HCT116 (cell line): ENCODE measurements at regions not wholly inside any gene's neighbourhood (a gene's known extent, or its start where the extent isn't known, plus 50 kb on each side); places are given as distances from the start of the nearest gene placed in this dataset.

Experiments used
- ATAC-seq: fragments of 200-7000 bp; cut with Tn5 transposase; 2 replicates; pipeline ENCODE4 v1.9.1; 2020; ENCODE audit warnings: mild to moderate bottlenecking, moderate library complexity
- BruUV-seq: library from RNA; stranded (reverse); fragments of 400-500 nt; replicated peaks from 2 replicates; lab custom pipeline; 2021; lab: Mats Ljungman, UMichigan
- CTCF ChIA-PET: fragments of 300-600 bp; sonication (Branson Sonifier 250); formaldehyde crosslinking; loops from one replicate; lab custom pipeline; 2021; ENCODE audit warnings: antibody characterized with exemption; lab: Charles Lee
- POLR2A ChIA-PET: fragments of 300-600, 350-600 bp; sonication (Branson Sonifier 250); formaldehyde crosslinking; loops from one replicate; lab custom pipeline; 2021; ENCODE audit warnings: antibody characterized with exemption; lab: Charles Lee
- RAD21 ChIA-PET, 2 experiments: fragments of 300-600 bp; sonication (Branson Sonifier 250); formaldehyde crosslinking; loops; one replicate each; lab custom pipeline; 2023; ENCODE audit warnings: low total read pairs in 2 of 2; ENCODE audit not compliant: uncharacterized antibody in 2 of 2, unreplicated experiment in 2 of 2, low non-redundant PET in 1 of 2; lab: Charles Lee
- DNase-seq: peaks from one replicate; pipeline ENCODE4 v3.0.0-alpha.2; 2010; ENCODE audit warnings: low read depth, low spot score
- H2AFZ ChIP-seq: fragments of 200-600 bp; shearing (Covaris generic), sonication (generic); 2 replicates; pipeline ENCODE4 v1.6.1; 2017; ENCODE audit warnings: low read depth, mixed run types, mixed read lengths, antibody characterized with exemption, low read length; ENCODE audit not compliant: poor library complexity, severe bottlenecking
- H3K27ac ChIP-seq: 2 replicates; pipeline ENCODE4 v1.5.1; 2012; ENCODE audit warnings: low read depth, low read length
- H3K27me3 ChIP-seq: fragments of 200-600 bp; sonication (generic); 2 replicates; pipeline ENCODE4 v1.6.1; 2016; ENCODE audit warnings: mixed run types, low read length, mixed read lengths; ENCODE audit not compliant: insufficient read depth
- H3K36me3 ChIP-seq, 2 experiments: fragments of 200-500 bp in 1 of 2; fragments of 200-600 bp in 1 of 2; sonication (Bioruptor generic) in 1 of 2; sonication (generic) in 1 of 2; 2 replicates each; pipeline versions ENCODE4 v1.5.1 to v1.6.1; 2014 to 2016; ENCODE audit warnings: low read length in 2 of 2, inconsistent platforms in 1 of 2, mixed read lengths in 1 of 2, mixed run types in 1 of 2; ENCODE audit not compliant: insufficient read depth in 2 of 2, control insufficient read depth in 1 of 2
- H3K4me1 ChIP-seq, 2 experiments: fragments of 200-600 bp in 1 of 2; sonication (generic) in 1 of 2; 2 replicates each; pipeline versions ENCODE4 v1.5.1 to v1.6.1; 2012 to 2017; ENCODE audit warnings: low read length in 2 of 2, inconsistent platforms in 1 of 2, mild to moderate bottlenecking in 1 of 2, mixed read lengths in 1 of 2, mixed run types in 1 of 2, moderate library complexity in 1 of 2; ENCODE audit not compliant: insufficient read depth in 2 of 2, control insufficient read depth in 1 of 2
- H3K4me2 ChIP-seq: fragments of 200-600 bp; sonication (generic); 2 replicates; pipeline ENCODE4 v1.6.1; 2017; ENCODE audit warnings: mixed run types, low read length, mixed read lengths
- H3K4me3 ChIP-seq, 2 experiments: fragments of 200-600 bp in 1 of 2; sonication (generic) in 1 of 2; replicated peaks in 1 of 2; 2 replicates each; pipeline ENCODE4 v1.5.1; 2011 to 2016; ENCODE audit warnings: low read length in 2 of 2, control low read depth in 1 of 2, low read depth in 1 of 2, mild to moderate bottlenecking in 1 of 2, mixed read lengths in 1 of 2, mixed run types in 1 of 2
- H3K79me2 ChIP-seq: fragments of 200-600 bp; sonication (generic); 2 replicates; pipeline ENCODE4 v1.6.1; 2017; ENCODE audit warnings: mild to moderate bottlenecking, mixed run types, low read length, moderate library complexity, mixed read lengths; ENCODE audit not compliant: insufficient read depth
- H3K9ac ChIP-seq: fragments of 200-600 bp; sonication (generic); 2 replicates; pipeline ENCODE4 v1.6.1; 2016; ENCODE audit warnings: low read length, mixed read lengths
- H3K9me2 ChIP-seq: fragments of 200-600 bp; sonication (generic), shearing (Covaris generic); 2 replicates; pipeline ENCODE4 v1.6.1; 2017; ENCODE audit warnings: mixed run types, mild to moderate bottlenecking, moderate library complexity; ENCODE audit not compliant: insufficient read depth
- H3K9me3 ChIP-seq, 2 experiments: fragments of 200-500 bp in 1 of 2; fragments of 200-600 bp in 1 of 2; sonication (Bioruptor generic) in 1 of 2; sonication (generic) in 1 of 2; 2 replicates each; pipeline ENCODE4 v1.6.1; 2014 to 2017; ENCODE audit warnings: low read length in 2 of 2, mixed read lengths in 2 of 2, inconsistent platforms in 1 of 2, low read depth in 1 of 2, mild to moderate bottlenecking in 1 of 2, mixed run types in 1 of 2, moderate library complexity in 1 of 2; ENCODE audit not compliant: control insufficient read depth in 1 of 2, insufficient read depth in 1 of 2
- H4K20me1 ChIP-seq: fragments of 200-600 bp; sonication (generic), shearing (Covaris generic); 2 replicates; pipeline ENCODE4 v1.6.1; 2017; ENCODE audit warnings: mixed run types, mild to moderate bottlenecking, moderate library complexity; ENCODE audit not compliant: insufficient read depth
- CEBPB ChIP-seq: IDR thresholded peaks from 2 replicates; pipeline ENCODE4 v1.6.1; 2012; ENCODE audit warnings: low read depth
- EZH2 ChIP-seq: fragments of 200-600 bp; sonication (generic); IDR thresholded peaks from 2 replicates; pipeline ENCODE4 v1.6.1; 2017; ENCODE audit warnings: antibody characterized with exemption, mixed run types
- POLR2AphosphoS5 ChIP-seq: IDR thresholded peaks from 2 replicates; pipeline ENCODE4 v1.6.1; 2011; ENCODE audit warnings: mild to moderate bottlenecking, low read depth, low read length, moderate library complexity
- SIN3A ChIP-seq: IDR thresholded peaks from 2 replicates; pipeline ENCODE4 v1.6.1; 2012; ENCODE audit warnings: low read depth
- SP1 ChIP-seq: IDR thresholded peaks from 2 replicates; pipeline ENCODE4 v1.6.1; 2012; ENCODE audit warnings: low read depth
- intact Hi-C: fragments of 100-400 bp; cut with micrococcal nuclease; formaldehyde crosslinking; loops from 2 replicates; pipeline ENCODE4 v1.10.0; 2022
- TF ChIP-seq, protein P1 (sequence below): IDR thresholded peaks from 2 replicates; pipeline ENCODE4 v1.6.1; 2011; ENCODE audit warnings: mild to moderate bottlenecking, low read length, moderate library complexity; ENCODE audit not compliant: insufficient replicate concordance; ENCODE audit errors: extremely low read depth

DNA sequence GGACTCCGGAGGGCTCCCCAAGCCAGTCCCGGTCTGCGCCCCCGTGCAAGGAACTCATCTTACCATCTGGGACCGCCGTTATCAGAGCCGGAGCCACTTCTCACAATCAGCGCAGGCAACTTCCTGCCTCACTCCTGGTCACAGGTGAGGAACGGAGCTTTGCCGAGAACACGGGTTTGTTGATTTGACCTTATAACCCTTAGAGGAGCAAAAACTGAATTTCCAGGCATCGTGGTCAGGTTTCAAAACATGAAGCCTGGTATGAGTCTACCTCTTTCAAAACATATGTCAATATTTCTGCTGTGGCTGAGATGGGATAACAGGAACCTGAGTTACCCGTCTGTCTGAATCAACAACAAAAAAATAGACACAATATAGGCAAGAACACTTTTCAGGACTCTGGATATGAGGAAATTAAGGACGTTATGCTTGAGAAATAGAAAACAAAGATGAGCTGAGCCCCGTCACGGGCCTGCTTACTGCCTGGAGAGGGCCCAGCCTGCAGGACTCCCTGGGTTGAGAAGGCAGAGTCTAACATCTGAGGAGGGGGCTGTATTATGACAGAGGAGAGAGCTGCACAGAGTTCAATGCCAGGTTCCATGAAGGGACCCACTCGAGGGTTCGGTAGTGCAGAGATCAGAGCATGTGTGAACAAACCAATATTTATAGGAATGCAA, 148.7 kb downstream of the NDUFA10 start:
- H3K27me3 ChIP-seq, result no peaks in the 10 kb centered on the region
- no peaks in the 10 kb centered on the region for H3K36me3 ChIP-seq
- H3K27ac ChIP-seq, result no peak overlapping the region
- H2AFZ ChIP-seq, result no peak overlapping the region
- no peak overlapping the region for H3K4me3 ChIP-seq
- intact Hi-C loops, result no loop called here
- CTCF ChIA-PET, result interaction anchor here (1.7 kb wide), 1 partner anchor 52 kb away, joined by 3 read pairs; no protein-coding TSS in a partner anchor
- H3K4me1 ChIP-seq, result peaks cover 0 to 3% of the 10 kb centered on the region in 2 experiments; a peak in 1 of 4 replicates
- POLR2A ChIA-PET, result no interaction called here
- no peak for ATAC-seq
- RAD21 ChIA-PET, result no interaction called here
- H4K20me1 ChIP-seq, result no peaks in the 10 kb centered on the region
- no peak for DNase-seq
- TF ChIP-seq, protein P1, sequence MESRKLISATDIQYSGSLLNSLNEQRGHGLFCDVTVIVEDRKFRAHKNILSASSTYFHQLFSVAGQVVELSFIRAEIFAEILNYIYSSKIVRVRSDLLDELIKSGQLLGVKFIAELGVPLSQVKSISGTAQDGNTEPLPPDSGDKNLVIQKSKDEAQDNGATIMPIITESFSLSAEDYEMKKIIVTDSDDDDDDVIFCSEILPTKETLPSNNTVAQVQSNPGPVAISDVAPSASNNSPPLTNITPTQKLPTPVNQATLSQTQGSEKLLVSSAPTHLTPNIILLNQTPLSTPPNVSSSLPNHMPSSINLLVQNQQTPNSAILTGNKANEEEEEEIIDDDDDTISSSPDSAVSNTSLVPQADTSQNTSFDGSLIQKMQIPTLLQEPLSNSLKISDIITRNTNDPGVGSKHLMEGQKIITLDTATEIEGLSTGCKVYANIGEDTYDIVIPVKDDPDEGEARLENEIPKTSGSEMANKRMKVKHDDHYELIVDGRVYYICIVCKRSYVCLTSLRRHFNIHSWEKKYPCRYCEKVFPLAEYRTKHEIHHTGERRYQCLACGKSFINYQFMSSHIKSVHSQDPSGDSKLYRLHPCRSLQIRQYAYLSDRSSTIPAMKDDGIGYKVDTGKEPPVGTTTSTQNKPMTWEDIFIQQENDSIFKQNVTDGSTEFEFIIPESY, result no peak
- TF ChIP-seq CEBPB (no peak), SIN3A (no peak), SP1 (no peak), EZH2 (no peak), POLR2AphosphoS5 (no peak)
- H3K4me2 ChIP-seq, result no peak overlapping the region
- no TSS peak for BruUV-seq
- H3K9ac ChIP-seq, result no peak overlapping the region
- H3K9me2 ChIP-seq, result no peaks in the 10 kb centered on the region
- no peaks in the 10 kb centered on the region for H3K9me3 ChIP-seq
- H3K79me2 ChIP-seq, result no peaks in the 10 kb centered on the region
